UCSD-AML1 (cell line): ENCODE measurements at regions not wholly inside any gene's neighbourhood (a gene's known extent, or its start where the extent isn't known, plus 50 kb on each side); places are given as distances from the start of the nearest gene placed in this dataset.
"Not testable (repeated sequence)": the region's sequence is repeated elsewhere in the genome, so short reads cannot be mapped to it uniquely, and the experiment has no call there.

Experiments
- DNase-seq: peaks from one replicate; lab custom pipeline; 2025; ENCODE audit not compliant: unreplicated experiment; lab: John Stamatoyannopoulos, UW

- no peak for DNase-seq
These were observed 148.6 kb downstream of the RBMX2 start for GRCh38 chrX:130550351-130550750.

- no peak for DNase-seq
These were observed 150.8 kb downstream of the RBMX2 start for GRCh38 chrX:130552444-130553073.

GRCh38 chrX:130555341-130555740, 153.6 kb downstream of the RBMX2 start:
- DNase-seq, result no peak

- DNase-seq, result no peak
These were observed 154.0 kb downstream of the RBMX2 start for GRCh38 chrX:130555757-130556156.

- DNase-seq, result no peak
These were observed 155.2 kb downstream of the RBMX2 start for GRCh38 chrX:130556951-130557350.

GRCh38 chrX:130560544-130560943, 158.8 kb downstream of the RBMX2 start:
- DNase-seq, result no peak

GRCh38 chrX:130561930-130562329, 160.1 kb downstream of the RBMX2 start:
- no peak for DNase-seq

GRCh38 chrX:130563476-130563875, 161.7 kb downstream of the RBMX2 start:
- DNase-seq, result no peak

GRCh38 chrX:130566028-130566683, 164.4 kb downstream of the RBMX2 start:
- no peak for DNase-seq

GRCh38 chrX:130573030-130573429, 171.2 kb downstream of the RBMX2 start:
- DNase-seq, result not testable (repeated sequence)
